ENCODE measurements at regions not wholly inside any gene's neighbourhood (a gene's known extent, or its start where the extent isn't known, plus 50 kb on each side); places are given as distances from the start of the nearest gene placed in this dataset.

DNA sequence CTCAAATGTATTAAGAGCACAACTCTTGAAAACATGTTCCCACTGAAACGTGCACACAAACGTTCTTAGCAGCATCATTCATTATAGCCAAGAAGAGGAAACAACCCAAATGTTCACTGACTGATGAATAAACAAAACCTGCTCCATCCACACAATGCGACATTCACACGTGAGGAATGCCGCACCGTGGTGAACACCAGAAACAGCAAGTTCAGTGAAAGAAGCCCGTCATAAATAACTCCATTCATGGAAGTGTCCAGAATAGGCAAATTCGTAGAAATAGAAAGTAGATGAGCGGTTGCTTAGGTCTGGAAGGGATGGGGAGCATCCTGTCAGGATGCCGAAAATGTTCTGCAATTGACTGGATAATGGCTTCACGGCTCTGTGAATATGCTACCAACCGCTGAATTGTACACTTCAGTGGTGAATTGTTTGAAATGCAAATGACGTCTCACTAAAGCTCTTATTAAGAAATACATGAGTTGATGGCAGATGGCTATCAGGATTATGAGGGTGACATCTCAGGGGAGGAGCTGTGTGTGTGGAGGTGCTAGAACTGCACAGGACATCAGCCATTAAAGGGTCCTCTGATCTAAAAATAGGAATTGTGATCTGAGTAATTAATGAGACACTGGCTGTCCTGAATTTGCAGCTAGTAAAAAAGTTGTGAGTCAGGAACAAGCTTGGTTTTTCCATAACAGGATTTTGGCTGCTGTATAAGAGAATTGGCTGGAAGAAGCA is 771.0 kb downstream of the KCNJ18 start:
- Histone ChIP-seq H3K27me3 (no peaks in the 10 kb centered on the region), H3K4me3 (no peak overlapping the region), H3K27ac (no peak overlapping the region), H3K36me3 (no peaks in the 10 kb centered on the region), H3K4me1 (no peaks in the 10 kb centered on the region), H3K9me3 (peaks cover 0 to 8% (median 0%) of the 10 kb centered on the region in 12 donors)
- TF ChIP-seq, protein P1, sequence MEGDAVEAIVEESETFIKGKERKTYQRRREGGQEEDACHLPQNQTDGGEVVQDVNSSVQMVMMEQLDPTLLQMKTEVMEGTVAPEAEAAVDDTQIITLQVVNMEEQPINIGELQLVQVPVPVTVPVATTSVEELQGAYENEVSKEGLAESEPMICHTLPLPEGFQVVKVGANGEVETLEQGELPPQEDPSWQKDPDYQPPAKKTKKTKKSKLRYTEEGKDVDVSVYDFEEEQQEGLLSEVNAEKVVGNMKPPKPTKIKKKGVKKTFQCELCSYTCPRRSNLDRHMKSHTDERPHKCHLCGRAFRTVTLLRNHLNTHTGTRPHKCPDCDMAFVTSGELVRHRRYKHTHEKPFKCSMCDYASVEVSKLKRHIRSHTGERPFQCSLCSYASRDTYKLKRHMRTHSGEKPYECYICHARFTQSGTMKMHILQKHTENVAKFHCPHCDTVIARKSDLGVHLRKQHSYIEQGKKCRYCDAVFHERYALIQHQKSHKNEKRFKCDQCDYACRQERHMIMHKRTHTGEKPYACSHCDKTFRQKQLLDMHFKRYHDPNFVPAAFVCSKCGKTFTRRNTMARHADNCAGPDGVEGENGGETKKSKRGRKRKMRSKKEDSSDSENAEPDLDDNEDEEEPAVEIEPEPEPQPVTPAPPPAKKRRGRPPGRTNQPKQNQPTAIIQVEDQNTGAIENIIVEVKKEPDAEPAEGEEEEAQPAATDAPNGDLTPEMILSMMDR (IDR thresholded peaks at IDR 0.05), result no peak
- TF ChIP-seq POLR2A (IDR thresholded peaks at IDR 0.05), result no peak
- 63 to 69% (median 64%) methylated on average over 13 of the region's 13 CpGs for WGBS, 4 donors
- intact Hi-C loops (cut with DNase I), result no loop called here
- no peak for DNase-seq
- no peak for ATAC-seq

DNA sequence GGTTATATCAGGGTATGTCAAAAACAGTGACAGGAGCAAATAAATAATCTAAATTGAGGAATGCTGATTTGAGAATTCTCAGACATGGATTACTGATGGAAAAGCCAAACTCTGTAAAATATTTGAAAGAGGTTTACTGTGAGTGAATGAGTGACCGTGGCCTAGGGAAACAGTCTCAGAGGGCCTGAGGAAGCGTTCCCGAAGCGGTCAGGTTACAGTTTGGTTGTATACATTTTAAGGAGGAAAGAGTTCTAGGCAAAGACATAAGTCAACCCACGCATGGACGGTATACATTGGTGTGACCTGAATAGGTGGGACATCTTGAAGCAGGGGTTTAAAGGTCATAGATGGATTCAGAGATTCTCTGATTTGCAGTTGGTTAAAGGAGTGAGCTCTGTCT is 771.7 kb downstream of the KCNJ18 start:
- H3K4me3 ChIP-seq, result no peak overlapping the region
- intact Hi-C loops (cut with DNase I), result no loop called here
- H3K27me3 ChIP-seq, result no peaks in the 10 kb centered on the region
- H3K36me3 ChIP-seq, result no peaks in the 10 kb centered on the region
- 67 to 75% (median 72%) methylated on average over 6 of the region's 6 CpGs for WGBS, 4 donors
- ATAC-seq (no peak), DNase-seq (no peak)
- no peak overlapping the region for H3K27ac ChIP-seq
- H3K4me1 ChIP-seq, result no peaks in the 10 kb centered on the region
- peaks cover 0 to under 1% (median 0%) of the 10 kb centered on the region in 12 donors for H3K9me3 ChIP-seq
- TF ChIP-seq, protein P1 (IDR thresholded peaks at IDR 0.05), result no peak
- no peak for TF ChIP-seq POLR2A (IDR thresholded peaks at IDR 0.05)

DNA sequence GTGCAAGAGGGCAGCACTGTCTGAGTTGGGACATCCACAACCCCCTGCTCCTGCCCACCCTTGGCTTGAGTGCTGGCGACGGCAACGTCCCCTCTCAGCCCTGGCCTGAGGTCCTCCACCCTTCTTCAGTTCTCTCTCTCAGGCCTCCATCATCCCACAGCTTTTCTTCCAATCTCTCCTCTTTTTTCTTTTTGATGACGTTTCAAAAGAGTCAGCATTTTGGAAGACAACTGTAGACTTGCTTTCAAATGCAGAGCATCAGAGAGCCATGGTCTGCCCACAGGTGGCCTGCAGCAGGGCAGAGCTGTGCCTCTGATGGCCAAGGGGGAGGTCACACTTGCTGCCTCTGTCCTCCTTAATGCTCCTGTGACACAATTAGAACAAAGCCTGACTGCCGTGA is 775.4 kb downstream of the KCNJ18 start:
- Histone ChIP-seq H3K4me3 (no peak overlapping the region), H3K27ac (no peak overlapping the region), H3K9me3 (no peaks in the 10 kb centered on the region), H3K36me3 (no peaks in the 10 kb centered on the region), H3K27me3 (no peaks in the 10 kb centered on the region), H3K4me1 (no peaks in the 10 kb centered on the region)
- DNase-seq (no peak), ATAC-seq (no peak)
- WGBS, 4 donors, result 51 to 81% (median 68%) methylated on average over 5 of the region's 5 CpGs
- TF ChIP-seq POLR2A (IDR thresholded peaks at IDR 0.05), result no peak
- TF ChIP-seq, protein P1 (IDR thresholded peaks at IDR 0.05), result no peak
- intact Hi-C loops (cut with DNase I), result loop anchor here in 1 of 10 donors (2.0 kb wide), 1 partner anchor 25 kb away; no protein-coding TSS in a partner anchor

DNA sequence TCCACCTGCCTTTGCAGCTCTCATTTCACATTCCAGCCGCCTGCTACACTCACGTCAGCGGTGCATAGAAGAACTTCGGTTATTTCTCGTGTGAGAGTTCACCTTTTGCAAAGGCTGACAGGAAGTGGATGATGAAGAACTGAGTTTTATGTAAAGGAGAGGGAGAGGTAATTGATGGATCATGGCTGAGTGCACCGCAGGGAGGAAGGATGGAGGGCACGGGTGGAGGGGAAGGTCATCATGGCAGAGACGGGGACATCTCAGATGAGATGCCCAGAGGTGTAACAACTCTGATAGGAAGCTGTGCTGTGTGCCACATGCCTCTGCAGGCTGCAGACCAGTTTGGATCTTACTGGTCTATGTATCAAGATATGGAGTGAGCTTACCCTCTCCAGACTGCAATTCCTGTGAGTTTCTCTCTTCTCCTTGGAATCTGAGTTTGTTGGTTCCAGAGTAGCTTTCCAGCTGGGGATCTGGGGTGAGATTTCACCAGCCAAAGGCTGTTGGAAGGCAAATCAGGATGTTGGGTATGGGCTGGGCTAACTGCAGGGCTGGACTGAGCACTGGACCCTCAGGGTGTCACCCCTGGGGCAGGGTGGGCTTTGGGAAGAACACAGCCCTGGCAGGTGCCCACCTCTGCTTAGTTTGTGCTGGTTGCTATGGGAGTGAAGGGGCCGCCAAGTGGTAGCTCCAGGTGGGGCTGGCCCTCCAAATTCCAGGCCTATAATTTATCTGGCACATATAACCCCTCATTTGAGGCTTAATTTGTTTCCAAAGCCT is 777.0 kb downstream of the KCNJ18 start:
- ATAC-seq (no peak), DNase-seq (no peak)
- 74 to 82% (median 78%) methylated on average over 9 of the region's 9 CpGs for WGBS, 4 donors
- Histone ChIP-seq H3K27ac (no peak overlapping the region), H3K36me3 (no peaks in the 10 kb centered on the region), H3K4me3 (no peak overlapping the region), H3K27me3 (no peaks in the 10 kb centered on the region), H3K9me3 (no peaks in the 10 kb centered on the region), H3K4me1 (no peaks in the 10 kb centered on the region)
- intact Hi-C loops (cut with DNase I), result loop anchor here in 1 of 10 donors (2.0 kb wide), 1 partner anchor 26 kb away; no protein-coding TSS in a partner anchor
- TF ChIP-seq POLR2A (IDR thresholded peaks at IDR 0.05), result no peak
- TF ChIP-seq, protein P1 (IDR thresholded peaks at IDR 0.05), result no peak
